Chondrocyte (in vitro differentiated cells): ENCODE measurements at regions not wholly inside any gene's neighbourhood (a gene's known extent, or its start where the extent isn't known, plus 50 kb on each side); places are given as distances from the start of the nearest gene placed in this dataset.
"Not testable (repeated sequence)": the region's sequence is repeated elsewhere in the genome, so short reads cannot be mapped to it uniquely, and the experiment has no call there.

Experiments
- DNase-seq: peaks from one replicate; pipeline ENCODE4 v3.0.0; 2021; ENCODE audit warnings: mixed read lengths, low spot score
- H3K27ac Mint-ChIP-seq: one replicate; pipeline ENCODE4 v1.8.0; 2021; ENCODE audit warnings: mild to moderate bottlenecking, moderate library complexity, mixed read lengths; ENCODE audit not compliant: unreplicated experiment
- H3K27me3 Mint-ChIP-seq: 2 replicates; pipeline ENCODE4 v1.8.0; 2021; ENCODE audit warnings: low read depth, mixed read lengths
- H3K36me3 Mint-ChIP-seq: 2 replicates; pipeline ENCODE4 v1.8.0; 2021; ENCODE audit warnings: low read depth, mixed read lengths
- H3K4me1 Mint-ChIP-seq: 2 replicates; pipeline ENCODE4 v1.8.0; 2021; ENCODE audit warnings: low read depth, mild to moderate bottlenecking, mixed read lengths
- H3K4me3 Mint-ChIP-seq: one replicate; pipeline ENCODE4 v1.8.0; 2021; ENCODE audit warnings: mild to moderate bottlenecking, moderate library complexity, mixed read lengths; ENCODE audit not compliant: unreplicated experiment
- H3K9me3 Mint-ChIP-seq: 2 replicates; pipeline ENCODE4 v1.8.0; 2021; ENCODE audit warnings: low read depth, mixed read lengths
- CTCF ChIP-seq: fragments of 200-600 bp; sonication (generic); IDR thresholded peaks from 2 replicates; pipeline ENCODE4 v1.5.0; 2021; ENCODE audit warnings: antibody characterized with exemption, mild to moderate bottlenecking, moderate library complexity

- no peaks in the 10 kb centered on the region for H3K36me3 Mint-ChIP-seq
- DNase-seq, result no peak
- no peak for TF ChIP-seq CTCF
- no peak overlapping the region for H3K4me3 Mint-ChIP-seq
- H3K27ac Mint-ChIP-seq, result no peak overlapping the region
- peaks cover 3% of the 10 kb centered on the region for H3K4me1 Mint-ChIP-seq
- H3K27me3 Mint-ChIP-seq, result no peaks in the 10 kb centered on the region
- H3K9me3 Mint-ChIP-seq, result no peaks in the 10 kb centered on the region
Measured at GRCh38 chr6:157748839-157749571, 74.0 kb upstream of the SNX9 start.

GRCh38 chr6:157750973-157751372 lies 72.1 kb upstream of the SNX9 start:
- not testable (repeated sequence) for H3K27ac Mint-ChIP-seq, H3K36me3 Mint-ChIP-seq, H3K9me3 Mint-ChIP-seq, H3K4me3 Mint-ChIP-seq, DNase-seq, H3K27me3 Mint-ChIP-seq
- peaks cover 18% of the 10 kb centered on the region for H3K4me1 Mint-ChIP-seq

GRCh38 chr6:157751547-157752200 lies 71.4 kb upstream of the SNX9 start:
- H3K9me3 Mint-ChIP-seq, result no peaks in the 10 kb centered on the region
- H3K36me3 Mint-ChIP-seq, result no peaks in the 10 kb centered on the region
- DNase-seq, result no peak
- no peak overlapping the region for H3K27ac Mint-ChIP-seq
- no peak for TF ChIP-seq CTCF
- no peaks in the 10 kb centered on the region for H3K27me3 Mint-ChIP-seq
- peaks cover 24% of the 10 kb centered on the region for H3K4me1 Mint-ChIP-seq
- H3K4me3 Mint-ChIP-seq, result no peak overlapping the region

GRCh38 chr6:157752879-157753278 lies 70.2 kb upstream of the SNX9 start:
- not testable (repeated sequence) for DNase-seq, H3K27ac Mint-ChIP-seq, H3K4me3 Mint-ChIP-seq, H3K9me3 Mint-ChIP-seq, H3K27me3 Mint-ChIP-seq, H3K36me3 Mint-ChIP-seq
- peaks cover 31% of the 10 kb centered on the region for H3K4me1 Mint-ChIP-seq

- no peak for TF ChIP-seq CTCF
- Mint-ChIP-seq H3K27me3 (no peaks in the 10 kb centered on the region), H3K36me3 (no peaks in the 10 kb centered on the region), H3K4me3 (no peak overlapping the region), H3K9me3 (no peaks in the 10 kb centered on the region), H3K27ac (no peak overlapping the region), H3K4me1 (peaks cover 34% of the 10 kb centered on the region)
- no peak for DNase-seq
Measured at GRCh38 chr6:157753291-157753690, 69.8 kb upstream of the SNX9 start.

- H3K27me3 Mint-ChIP-seq, H3K4me3 Mint-ChIP-seq, H3K27ac Mint-ChIP-seq, DNase-seq, H3K9me3 Mint-ChIP-seq, H3K36me3 Mint-ChIP-seq: not testable (repeated sequence)
- H3K4me1 Mint-ChIP-seq, result peaks cover 39% of the 10 kb centered on the region
Measured at GRCh38 chr6:157753801-157754200, 69.2 kb upstream of the SNX9 start.
